ENCODE measurements at regions not wholly inside any gene's neighbourhood (a gene's known extent, or its start where the extent isn't known, plus 50 kb on each side); places are given as distances from the start of the nearest gene placed in this dataset.

GRCh38 chr11:97158243-97158642 is 768.4 kb downstream of the JRKL start:
- WGBS, 3 donors = 70 to 75% (median 71%) methylated on average over 5 of the region's 5 CpGs
- FAIRE-seq (no peak), DNase-seq (no peak)
- H3K4me3 ChIP-seq (ENCODE audit: low read depth in 1 of 3, low read length in 3 of 3) = no peak overlapping the region
- H3K36me3 ChIP-seq (ENCODE audit: control insufficient read depth in 3 of 3, insufficient read depth in 2 of 3, low read depth in 1 of 3, low read length in 3 of 3) = no peaks in the 10 kb centered on the region
- no peaks in the 10 kb centered on the region for H3K27me3 ChIP-seq (ENCODE audit: control insufficient read depth in 3 of 3, insufficient read depth in 3 of 3, low read length in 3 of 3)
- no peak overlapping the region for H3K27ac ChIP-seq (ENCODE audit: low read depth in 1 of 3, low read length in 2 of 3)
- H3K9me3 ChIP-seq (ENCODE audit: control insufficient read depth in 2 of 2, insufficient read depth in 1 of 2, low read depth in 1 of 2, low read length in 1 of 2) = no peaks in the 10 kb centered on the region
- no peaks in the 10 kb centered on the region for H3K4me1 ChIP-seq (ENCODE audit: control insufficient read depth in 3 of 3, insufficient read depth in 2 of 3, low read depth in 1 of 3, low read length in 2 of 3)

GRCh38 chr11:97163631-97164191 is 773.9 kb downstream of the JRKL start:
- Histone ChIP-seq H3K4me1 (ENCODE audit: control insufficient read depth in 3 of 3, insufficient read depth in 2 of 3, low read depth in 1 of 3, low read length in 2 of 3) (no peaks in the 10 kb centered on the region), H3K27me3 (ENCODE audit: control insufficient read depth in 3 of 3, insufficient read depth in 3 of 3, low read length in 3 of 3) (no peaks in the 10 kb centered on the region), H3K36me3 (ENCODE audit: control insufficient read depth in 3 of 3, insufficient read depth in 2 of 3, low read depth in 1 of 3, low read length in 3 of 3) (no peaks in the 10 kb centered on the region), H3K4me3 (ENCODE audit: low read depth in 1 of 3, low read length in 3 of 3) (no peak overlapping the region), H3K9me3 (ENCODE audit: control insufficient read depth in 2 of 2, insufficient read depth in 1 of 2, low read depth in 1 of 2, low read length in 1 of 2) (no peaks in the 10 kb centered on the region), H3K27ac (ENCODE audit: low read depth in 1 of 3, low read length in 2 of 3) (no peak overlapping the region)
- DNase-seq (no peak), FAIRE-seq (no peak)
- 69 to 89% (median 89%) methylated on average over 4 of the region's 4 CpGs for WGBS, 3 donors

- DNase-seq = no peak
- Histone ChIP-seq H3K27ac (ENCODE audit: low read depth in 1 of 3, low read length in 2 of 3) (no peak overlapping the region), H3K27me3 (ENCODE audit: control insufficient read depth in 3 of 3, insufficient read depth in 3 of 3, low read length in 3 of 3) (no peaks in the 10 kb centered on the region), H3K4me3 (ENCODE audit: low read depth in 1 of 3, low read length in 3 of 3) (no peak overlapping the region), H3K4me1 (ENCODE audit: control insufficient read depth in 3 of 3, insufficient read depth in 2 of 3, low read depth in 1 of 3, low read length in 2 of 3) (no peaks in the 10 kb centered on the region), H3K9me3 (ENCODE audit: control insufficient read depth in 2 of 2, insufficient read depth in 1 of 2, low read depth in 1 of 2, low read length in 1 of 2) (peaks cover 0 to 1% of the 10 kb centered on the region in 2 donors), H3K36me3 (ENCODE audit: control insufficient read depth in 3 of 3, insufficient read depth in 2 of 3, low read depth in 1 of 3, low read length in 3 of 3) (no peaks in the 10 kb centered on the region)
- no peak for FAIRE-seq
- 66 to 84% (median 69%) methylated on average over 3 of the region's 3 CpGs for WGBS, 3 donors
Observed at GRCh38 chr11:97201743-97202612, 812.2 kb downstream of the JRKL start.

- 66 to 77% (median 73%) methylated on average over 8 of the region's 8 CpGs for WGBS, 3 donors
- DNase-seq (no peak), FAIRE-seq (no peak)
- H3K27ac ChIP-seq (ENCODE audit: low read depth in 1 of 3, low read length in 2 of 3) = no peak overlapping the region
- peaks cover 0 to 1% of the 10 kb centered on the region in 2 donors for H3K9me3 ChIP-seq (ENCODE audit: control insufficient read depth in 2 of 2, insufficient read depth in 1 of 2, low read depth in 1 of 2, low read length in 1 of 2)
- H3K36me3 ChIP-seq (ENCODE audit: control insufficient read depth in 3 of 3, insufficient read depth in 2 of 3, low read depth in 1 of 3, low read length in 3 of 3) = no peaks in the 10 kb centered on the region
- no peaks in the 10 kb centered on the region for H3K27me3 ChIP-seq (ENCODE audit: control insufficient read depth in 3 of 3, insufficient read depth in 3 of 3, low read length in 3 of 3)
- H3K4me3 ChIP-seq (ENCODE audit: low read depth in 1 of 3, low read length in 3 of 3) = no peak overlapping the region
- no peaks in the 10 kb centered on the region for H3K4me1 ChIP-seq (ENCODE audit: control insufficient read depth in 3 of 3, insufficient read depth in 2 of 3, low read depth in 1 of 3, low read length in 2 of 3)
Observed at GRCh38 chr11:97202613-97203292, 812.9 kb downstream of the JRKL start.

- H3K4me1 ChIP-seq (ENCODE audit: control insufficient read depth in 3 of 3, insufficient read depth in 2 of 3, low read depth in 1 of 3, low read length in 2 of 3) = no peaks in the 10 kb centered on the region
- no peaks in the 10 kb centered on the region for H3K36me3 ChIP-seq (ENCODE audit: control insufficient read depth in 3 of 3, insufficient read depth in 2 of 3, low read depth in 1 of 3, low read length in 3 of 3)
- no peaks in the 10 kb centered on the region for H3K27me3 ChIP-seq (ENCODE audit: control insufficient read depth in 3 of 3, insufficient read depth in 3 of 3, low read length in 3 of 3)
- FAIRE-seq = no peak
- H3K4me3 ChIP-seq (ENCODE audit: low read depth in 1 of 3, low read length in 3 of 3) = no peak overlapping the region
- DNase-seq = no peak
- no peaks in the 10 kb centered on the region for H3K9me3 ChIP-seq (ENCODE audit: control insufficient read depth in 2 of 2, insufficient read depth in 1 of 2, low read depth in 1 of 2, low read length in 1 of 2)
- no peak overlapping the region for H3K27ac ChIP-seq (ENCODE audit: low read depth in 1 of 3, low read length in 2 of 3)
- WGBS, 3 donors = 81 to 86% (median 82%) methylated on average over 3 of the region's 3 CpGs
Observed at GRCh38 chr11:97218011-97218410, 828.2 kb downstream of the JRKL start.

- Histone ChIP-seq H3K9me3 (ENCODE audit: control insufficient read depth in 2 of 2, insufficient read depth in 1 of 2, low read depth in 1 of 2, low read length in 1 of 2) (no peaks in the 10 kb centered on the region), H3K4me3 (ENCODE audit: low read depth in 1 of 3, low read length in 3 of 3) (no peak overlapping the region), H3K27me3 (ENCODE audit: control insufficient read depth in 3 of 3, insufficient read depth in 3 of 3, low read length in 3 of 3) (no peaks in the 10 kb centered on the region), H3K36me3 (ENCODE audit: control insufficient read depth in 3 of 3, insufficient read depth in 2 of 3, low read depth in 1 of 3, low read length in 3 of 3) (no peaks in the 10 kb centered on the region), H3K27ac (ENCODE audit: low read depth in 1 of 3, low read length in 2 of 3) (no peak overlapping the region), H3K4me1 (ENCODE audit: control insufficient read depth in 3 of 3, insufficient read depth in 2 of 3, low read depth in 1 of 3, low read length in 2 of 3) (no peaks in the 10 kb centered on the region)
- FAIRE-seq = no peak
- WGBS, 3 donors = 75 to 85% (median 82%) methylated on average over 3 of the region's 3 CpGs
- no peak for DNase-seq
Observed at GRCh38 chr11:97223647-97224046, 833.8 kb downstream of the JRKL start.

- H3K9me3 ChIP-seq (ENCODE audit: control insufficient read depth in 2 of 2, insufficient read depth in 1 of 2, low read depth in 1 of 2, low read length in 1 of 2) = no peaks in the 10 kb centered on the region
- FAIRE-seq (no peak), DNase-seq (no peak)
- no peaks in the 10 kb centered on the region for H3K4me1 ChIP-seq (ENCODE audit: control insufficient read depth in 3 of 3, insufficient read depth in 2 of 3, low read depth in 1 of 3, low read length in 2 of 3)
- no peaks in the 10 kb centered on the region for H3K27me3 ChIP-seq (ENCODE audit: control insufficient read depth in 3 of 3, insufficient read depth in 3 of 3, low read length in 3 of 3)
- H3K27ac ChIP-seq (ENCODE audit: low read depth in 1 of 3, low read length in 2 of 3) = no peak overlapping the region
- H3K4me3 ChIP-seq (ENCODE audit: low read depth in 1 of 3, low read length in 3 of 3) = no peak overlapping the region
- 75 to 80% (median 75%) methylated on average over 4 of the region's 4 CpGs for WGBS, 3 donors
- no peaks in the 10 kb centered on the region for H3K36me3 ChIP-seq (ENCODE audit: control insufficient read depth in 3 of 3, insufficient read depth in 2 of 3, low read depth in 1 of 3, low read length in 3 of 3)
Observed at GRCh38 chr11:97224396-97224795, 834.6 kb downstream of the JRKL start.

GRCh38 chr11:97225794-97226193 is 836.0 kb downstream of the JRKL start:
- FAIRE-seq (no peak), DNase-seq (no peak)
- H3K4me3 ChIP-seq (ENCODE audit: low read depth in 1 of 3, low read length in 3 of 3) = no peak overlapping the region
- no peaks in the 10 kb centered on the region for H3K36me3 ChIP-seq (ENCODE audit: control insufficient read depth in 3 of 3, insufficient read depth in 2 of 3, low read depth in 1 of 3, low read length in 3 of 3)
- H3K27ac ChIP-seq (ENCODE audit: low read depth in 1 of 3, low read length in 2 of 3) = no peak overlapping the region
- 72 to 89% (median 83%) methylated on average over 5 of the region's 5 CpGs for WGBS, 3 donors
- no peaks in the 10 kb centered on the region for H3K9me3 ChIP-seq (ENCODE audit: control insufficient read depth in 2 of 2, insufficient read depth in 1 of 2, low read depth in 1 of 2, low read length in 1 of 2)
- H3K4me1 ChIP-seq (ENCODE audit: control insufficient read depth in 3 of 3, insufficient read depth in 2 of 3, low read depth in 1 of 3, low read length in 2 of 3) = no peaks in the 10 kb centered on the region
- no peaks in the 10 kb centered on the region for H3K27me3 ChIP-seq (ENCODE audit: control insufficient read depth in 3 of 3, insufficient read depth in 3 of 3, low read length in 3 of 3)
